Forelimb muscle (tissue), 1 donor: ENCODE measurements at regions not wholly inside any gene's neighbourhood (a gene's known extent, or its start where the extent isn't known, plus 50 kb on each side); places are given as distances from the start of the nearest gene placed in this dataset.
A peak's percentile ranks its signal among the peaks of the same experiment; 100 is the strongest.

Source experiments
- DNase-seq: peaks from one replicate; pipeline ENCODE4 v3.0.0-alpha.2; 2013; ENCODE audit warnings: low read depth

DNA sequence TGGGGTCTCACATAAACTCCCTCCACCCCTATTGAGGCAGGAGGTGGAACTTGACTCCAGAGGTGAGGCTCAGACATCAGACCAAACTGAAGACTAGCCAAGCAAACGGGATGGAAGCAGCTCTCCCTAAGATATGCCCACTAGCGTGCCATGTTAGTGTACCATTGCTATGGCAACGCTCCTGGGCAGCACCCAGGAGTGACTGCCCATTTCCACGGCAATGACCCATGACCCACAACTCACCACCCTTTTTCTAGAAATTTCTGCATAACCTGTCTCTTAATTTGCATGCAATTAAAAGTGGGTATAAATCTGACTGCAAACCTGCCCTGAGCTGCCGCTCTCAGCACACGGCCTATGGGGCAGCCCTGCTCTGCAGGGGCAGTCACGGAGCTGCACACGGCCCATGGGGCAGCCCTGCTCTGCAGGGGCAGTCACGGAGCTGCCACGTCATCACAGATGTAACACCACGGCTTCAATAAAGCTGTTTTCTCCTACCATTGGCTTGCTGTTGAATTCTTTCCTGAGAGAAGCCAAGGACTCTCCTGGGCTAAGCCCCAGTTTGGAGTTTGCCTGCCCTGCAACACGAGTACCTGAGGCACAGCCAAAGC lies 164.3 kb downstream of the RBFOX3 start:
- DNase-seq = no peak

DNA sequence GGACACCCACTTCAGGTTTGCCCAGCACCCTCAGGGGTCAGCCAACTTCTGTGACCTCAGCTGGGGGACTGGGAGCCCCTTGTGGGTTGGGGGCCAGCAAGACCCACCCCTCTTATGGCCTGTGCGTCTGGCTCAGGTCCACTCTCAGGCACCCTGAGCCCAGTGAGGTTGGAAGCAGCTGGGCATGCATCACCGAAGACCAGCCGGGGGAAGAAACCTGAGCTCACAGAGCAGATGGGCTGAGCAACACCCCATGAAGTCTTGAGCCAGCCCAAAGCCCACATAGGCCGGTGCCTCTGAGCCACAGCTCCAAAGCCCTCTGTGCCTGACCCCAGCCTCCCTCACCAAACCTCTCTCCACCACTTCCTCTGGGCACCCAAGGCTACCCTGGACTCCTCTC lies 166.7 kb downstream of the RBFOX3 start:
- DNase-seq = no peak

DNA sequence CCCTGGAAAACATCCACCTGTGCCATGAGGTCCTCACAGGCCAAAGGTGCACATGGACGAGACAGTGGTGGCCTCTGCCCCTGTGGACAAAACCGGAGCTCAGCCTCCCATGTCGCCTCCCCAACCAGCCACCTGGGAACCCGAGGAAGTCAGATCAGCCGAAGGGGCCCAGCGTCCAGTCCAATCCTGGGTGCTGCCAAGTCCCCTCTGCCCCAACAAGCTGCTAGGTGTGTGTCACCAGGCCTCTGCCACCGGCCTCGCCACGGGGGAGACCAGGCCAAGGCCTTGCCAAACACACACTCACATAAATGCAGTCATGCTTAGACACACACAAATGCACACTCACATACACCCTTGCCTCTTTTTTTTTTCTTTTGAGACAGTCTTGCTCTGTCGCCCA lies 167.8 kb downstream of the RBFOX3 start:
- no peak for DNase-seq

GRCh38 chr17:79441356-79442160 lies 169.3 kb downstream of the RBFOX3 start:
- DNase-seq = peak; percentile 25

DNA sequence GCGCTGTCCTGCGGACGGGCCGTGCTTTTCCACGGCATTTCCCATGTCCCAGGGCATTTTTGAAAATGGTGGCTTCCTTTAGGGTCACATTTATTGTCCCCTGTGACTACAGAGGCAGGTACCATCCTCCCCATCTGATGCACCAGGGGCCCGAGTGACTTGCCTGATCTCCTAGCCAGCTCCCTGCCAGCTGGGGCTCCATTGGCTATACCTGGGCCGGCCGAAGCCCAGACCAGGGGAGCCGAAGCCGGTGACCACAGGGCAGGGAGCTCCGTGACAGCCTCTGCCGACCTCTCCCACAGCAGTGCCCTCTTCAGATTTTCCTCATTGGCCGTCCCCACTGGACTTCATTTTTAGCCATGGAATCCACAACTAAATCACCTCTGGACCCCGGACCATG lies 170.6 kb downstream of the RBFOX3 start:
- DNase-seq = no peak

GRCh38 chr17:79439493-79439892 lies 171.4 kb downstream of the RBFOX3 start:
- no peak for DNase-seq

DNA sequence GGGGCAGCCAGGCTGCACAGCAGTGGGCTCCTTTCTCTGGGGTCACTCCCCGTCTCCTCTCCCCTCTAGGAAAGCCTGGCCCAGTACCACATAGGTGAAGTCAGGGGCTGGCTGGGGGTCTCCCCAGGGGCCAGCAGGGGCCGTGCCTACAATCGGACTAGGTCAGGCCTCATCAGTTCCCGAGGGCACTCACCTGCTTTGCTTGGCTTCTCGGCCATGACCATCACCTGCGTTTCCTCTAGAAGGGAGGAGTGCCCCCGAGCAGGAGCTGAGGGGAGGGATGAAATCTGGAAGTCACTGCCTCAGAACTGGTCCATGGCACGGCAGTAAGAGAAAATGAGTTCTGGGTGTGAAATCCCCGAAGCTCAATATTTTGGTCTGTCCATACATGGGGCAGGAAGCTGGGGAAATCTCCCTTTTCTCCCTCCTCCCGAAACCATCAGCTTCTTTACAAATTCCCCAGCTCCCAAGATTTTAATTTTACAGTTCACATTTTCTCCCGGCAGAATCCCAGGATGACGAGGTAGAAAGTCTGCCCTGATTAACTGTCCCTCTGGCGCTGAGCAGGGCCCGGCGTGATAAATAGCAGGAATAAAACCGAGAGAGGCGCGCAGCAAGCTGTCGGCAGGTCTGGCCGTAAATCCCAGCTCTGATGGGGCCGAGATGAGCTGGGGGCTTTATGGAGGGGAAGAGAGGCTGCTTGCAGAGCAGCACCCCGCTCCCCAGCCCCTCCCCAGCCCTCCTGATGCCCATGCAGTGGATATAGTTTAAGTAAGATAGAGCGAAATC lies 172.1 kb downstream of the RBFOX3 start:
- DNase-seq = no peak

GRCh38 chr17:79438058-79438457 lies 172.8 kb downstream of the RBFOX3 start:
- no peak for DNase-seq

DNA sequence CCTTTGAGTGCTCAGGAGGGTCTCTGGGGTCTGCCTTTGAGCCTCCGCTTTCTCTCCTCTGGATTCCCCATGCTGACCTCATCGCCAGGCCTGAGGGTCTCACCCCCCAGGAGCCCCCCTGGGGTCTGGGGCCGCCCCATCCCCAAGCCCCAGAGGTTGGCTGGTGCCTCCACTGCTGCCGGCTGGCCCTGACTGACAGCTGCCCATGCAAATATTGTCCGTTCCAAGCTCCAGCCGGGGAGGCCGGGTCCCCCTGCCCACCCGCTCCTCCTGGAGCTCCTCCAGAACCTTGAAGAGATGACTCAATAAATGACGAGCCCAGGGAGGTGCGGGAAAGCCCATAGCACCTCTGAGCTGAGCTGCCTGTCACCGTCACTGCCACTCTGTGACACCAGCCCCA lies 173.8 kb downstream of the RBFOX3 start:
- no peak for DNase-seq

DNA sequence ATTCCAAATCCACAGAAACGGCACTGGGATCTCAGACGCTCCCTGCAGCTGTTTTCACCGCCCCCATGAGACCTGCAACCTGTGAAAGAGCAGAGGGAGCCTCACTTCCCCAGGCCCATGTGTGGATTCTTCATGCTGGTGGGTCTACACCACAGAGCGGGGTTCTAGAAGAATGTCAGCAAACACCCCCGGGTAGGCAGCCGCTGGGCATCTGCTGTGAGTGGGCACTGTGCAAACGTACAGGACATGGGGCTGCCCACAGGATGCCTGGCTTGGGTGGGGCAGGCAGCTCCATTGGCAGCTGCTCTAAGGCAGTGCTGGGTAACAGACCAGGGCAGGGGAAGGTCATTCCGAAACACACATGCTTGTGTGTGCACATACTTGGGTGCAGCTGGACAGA lies 174.9 kb downstream of the RBFOX3 start:
- DNase-seq = no peak

GRCh38 chr17:79435296-79435695 lies 175.6 kb downstream of the RBFOX3 start:
- DNase-seq = no peak

DNA sequence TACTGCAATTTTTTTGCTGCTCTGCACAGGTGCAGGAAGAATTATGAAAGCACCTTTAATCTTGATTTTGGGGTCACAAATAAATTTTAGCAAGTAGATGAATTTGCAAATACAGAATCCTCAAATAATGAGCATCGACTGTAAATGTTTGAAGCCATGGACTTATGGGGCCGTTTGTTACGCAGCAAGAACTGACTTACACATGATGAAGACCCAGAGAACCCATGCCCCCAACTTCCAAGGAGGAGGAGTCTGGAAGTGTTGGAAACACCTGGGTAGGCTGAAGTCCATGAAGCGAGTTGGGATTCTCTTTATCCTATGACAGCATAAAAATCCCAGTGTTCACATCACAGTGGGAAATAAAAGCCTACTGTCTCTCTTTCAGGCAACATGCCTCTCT lies 176.6 kb downstream of the RBFOX3 start:
- DNase-seq = no peak

GRCh38 chr17:79433379-79433778 lies 177.5 kb downstream of the RBFOX3 start:
- DNase-seq = no peak

DNA sequence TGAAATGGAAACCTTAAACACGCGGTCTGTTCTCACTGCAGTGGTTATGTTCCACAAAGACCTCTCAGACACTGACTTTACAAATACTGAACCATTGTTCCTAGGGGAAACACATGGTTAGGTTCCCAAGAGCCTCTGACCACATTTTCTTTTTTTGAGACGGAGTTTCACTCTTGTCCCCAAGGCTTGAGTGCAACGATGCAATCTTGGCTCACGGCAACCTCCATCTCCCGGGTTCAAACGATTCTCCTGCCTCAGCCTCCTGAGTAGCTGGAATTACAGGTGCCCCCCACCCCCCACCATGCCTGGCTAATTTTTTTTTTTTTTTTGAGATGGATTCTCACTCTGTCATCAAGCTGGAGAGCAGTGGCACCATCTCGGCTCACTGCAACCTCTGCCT lies 179.7 kb downstream of the RBFOX3 start:
- DNase-seq = no peak

DNA sequence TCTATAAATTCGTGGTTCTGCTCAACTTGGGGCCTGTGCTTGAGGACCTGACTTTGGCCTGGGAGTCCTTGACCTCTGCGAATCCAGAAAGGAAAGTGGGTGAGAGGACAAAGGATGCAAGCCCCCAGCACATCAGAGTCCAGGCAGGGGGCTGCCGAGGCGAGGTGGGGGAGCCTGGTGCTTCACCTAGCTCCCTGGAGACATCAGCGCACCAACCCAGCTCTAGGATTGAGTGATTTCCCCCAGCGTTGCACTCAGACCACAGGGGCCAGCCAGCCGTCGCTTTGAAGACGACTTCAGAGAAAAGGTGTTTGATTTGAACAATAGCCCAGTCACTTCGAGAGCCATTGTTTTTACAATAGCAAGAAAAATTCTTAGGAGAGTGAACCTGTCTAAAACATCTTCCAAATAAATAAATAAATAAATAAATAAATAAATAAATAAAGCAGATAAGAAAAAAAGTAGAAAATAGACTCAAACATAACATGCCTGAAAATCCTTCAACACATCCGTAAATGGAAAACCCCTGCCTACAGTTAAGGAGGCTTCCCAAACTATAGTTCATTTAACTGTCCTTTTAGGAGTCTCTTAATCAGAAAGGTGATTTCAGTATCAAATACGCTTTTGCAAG lies 180.9 kb downstream of the RBFOX3 start:
- no peak for DNase-seq

DNA sequence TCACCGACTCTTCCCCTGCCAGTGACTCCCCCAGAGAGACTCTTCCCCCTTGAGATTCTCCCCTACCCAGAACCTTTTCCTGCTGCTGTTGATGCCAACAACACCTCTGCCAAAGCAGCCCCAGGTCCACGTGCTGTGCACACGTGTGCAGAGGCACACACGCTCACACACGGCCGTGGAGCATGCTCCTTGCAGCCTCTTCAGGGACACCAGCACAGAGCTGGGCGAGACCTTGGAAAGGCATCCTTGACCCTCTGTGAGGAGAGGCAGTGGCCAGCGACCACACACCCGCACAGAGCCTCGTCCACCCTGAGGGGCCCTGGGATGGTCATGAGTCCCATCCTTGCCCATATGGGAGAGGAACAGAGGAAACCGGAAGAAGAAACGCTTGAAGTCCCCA lies 181.9 kb downstream of the RBFOX3 start:
- no peak for DNase-seq

GRCh38 chr17:79427621-79428539 lies 183.0 kb downstream of the RBFOX3 start:
- DNase-seq = no peak

- DNase-seq = no peak
Observed at GRCh38 chr17:79425686-79426085, 185.2 kb downstream of the RBFOX3 start.

- DNase-seq = no peak
Observed at GRCh38 chr17:79424471-79425185, 186.2 kb downstream of the RBFOX3 start.

DNA sequence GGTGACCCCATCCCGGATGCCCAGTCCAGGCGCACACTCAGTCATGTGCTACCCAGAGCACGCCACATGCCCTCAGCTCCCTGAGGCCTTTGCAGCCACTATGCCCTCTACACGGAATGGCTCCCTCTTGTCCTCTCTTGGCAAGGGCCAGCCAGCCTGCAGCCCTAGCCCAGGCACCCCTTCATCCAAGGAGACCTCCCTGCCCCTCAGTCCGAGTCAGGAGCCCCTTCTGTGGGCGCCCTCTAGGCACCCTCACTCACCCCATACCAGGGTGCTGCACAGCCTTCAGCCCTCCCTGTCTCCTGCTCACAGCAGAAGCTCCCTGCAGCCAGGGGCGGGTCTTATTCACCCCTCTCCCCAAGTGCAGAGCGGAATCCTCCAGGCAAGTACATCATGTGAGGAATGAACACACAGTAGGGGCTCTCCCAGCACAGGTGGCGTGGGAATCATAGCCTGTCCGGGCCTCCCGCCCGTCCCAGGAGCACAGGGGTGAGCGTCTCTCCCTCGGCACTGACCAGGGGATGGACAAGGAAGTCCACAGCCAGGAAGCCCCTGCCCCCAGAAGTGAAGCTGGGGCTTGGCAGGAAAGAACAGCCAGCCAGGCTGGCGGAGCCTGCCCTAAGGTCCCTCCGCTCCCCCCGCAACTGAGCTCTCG lies 186.9 kb downstream of the RBFOX3 start:
- DNase-seq = no peak
